IMR-90 (cell line): ENCODE measurements at regions not wholly inside any gene's neighbourhood (a gene's known extent, or its start where the extent isn't known, plus 50 kb on each side); places are given as distances from the start of the nearest gene placed in this dataset.

Experiments
- ATAC-seq: fragments of 200-7000 bp; cut with Tn5 transposase; 2 replicates; pipeline ENCODE4 v1.9.1; 2020; ENCODE audit warnings: low read depth, mild to moderate bottlenecking, moderate library complexity
- BruUV-seq: library from RNA; stranded (reverse); fragments of 400-500 nt; replicated peaks from 2 replicates; lab custom pipeline; 2021; lab: Mats Ljungman, UMichigan
- CTCF ChIA-PET: fragments of 300-600 bp; formaldehyde crosslinking; extraction: SDS; loops from one replicate; lab custom pipeline; 2021; ENCODE audit warnings: antibody characterized with exemption; lab: Yijun Ruan, JAX
- POLR2A ChIA-PET: fragments of 300-600 bp; sonication (Branson Sonifier 250); formaldehyde crosslinking; loops from one replicate; lab custom pipeline; 2022; ENCODE audit warnings: antibody characterized with exemption; ENCODE audit not compliant: unreplicated experiment; lab: Charles Lee
- DNase-seq: peaks from one replicate; pipeline ENCODE4 v3.0.0; 2013
- H2AFZ ChIP-seq: replicated peaks from 2 replicates; pipeline ENCODE3; 2013; ENCODE audit warnings: low read length, mild to moderate bottlenecking; ENCODE audit not compliant: poor library complexity
- H2AK5ac ChIP-seq: 2 replicates; pipeline ENCODE4 v1.6.1; 2013; ENCODE audit warnings: low read depth, low read length, inconsistent platforms
- H2AK9ac ChIP-seq: replicated peaks from 2 replicates; pipeline ENCODE3; 2013; ENCODE audit warnings: mild to moderate bottlenecking, low read depth, low read length, moderate library complexity; ENCODE audit not compliant: poor library complexity
- H2BK120ac ChIP-seq: 2 replicates; pipeline ENCODE4 v1.6.1; 2013; ENCODE audit warnings: low read depth, low read length, inconsistent platforms
- H2BK15ac ChIP-seq: 3 replicates; pipeline ENCODE4 v1.6.1; 2013; ENCODE audit warnings: low read depth, low read length, inconsistent platforms
- H2BK20ac ChIP-seq: 2 replicates; pipeline ENCODE4 v1.6.1; 2013; ENCODE audit warnings: low read depth, mild to moderate bottlenecking, inconsistent platforms, low read length, moderate library complexity
- H2BK5ac ChIP-seq: 2 replicates; pipeline ENCODE4 v1.6.1; 2013; ENCODE audit warnings: mild to moderate bottlenecking, low read depth, low read length, inconsistent platforms; ENCODE audit not compliant: poor library complexity, severe bottlenecking
- H3K14ac ChIP-seq: replicated peaks from 2 replicates; pipeline ENCODE4 v1.6.1; 2013; ENCODE audit warnings: low read depth, low read length, inconsistent platforms
- H3K18ac ChIP-seq: 2 replicates; pipeline ENCODE4 v1.6.1; 2013; ENCODE audit warnings: low read depth, low read length, control low read depth
- H3K23ac ChIP-seq: 2 replicates; pipeline ENCODE4 v1.6.1; 2013; ENCODE audit warnings: low read depth, low read length, inconsistent platforms
- H3K27ac ChIP-seq: 2 replicates; pipeline ENCODE4 v1.5.1; 2013; ENCODE audit warnings: mild to moderate bottlenecking, control low read depth, low read length; ENCODE audit not compliant: insufficient read depth
- H3K27me3 ChIP-seq: 2 replicates; pipeline ENCODE4 v1.6.1; 2013; ENCODE audit warnings: low read length; ENCODE audit not compliant: control insufficient read depth, insufficient read depth
- H3K36me3 ChIP-seq: 2 replicates; pipeline ENCODE4 v1.6.1; 2013; ENCODE audit warnings: low read length, mixed read lengths; ENCODE audit not compliant: control insufficient read depth, insufficient read depth
- H3K4ac ChIP-seq: 2 replicates; pipeline ENCODE4 v1.6.1; 2013; ENCODE audit warnings: low read depth, low read length, inconsistent platforms
- H3K4me1 ChIP-seq: 2 replicates; pipeline ENCODE4 v1.6.1; 2013; ENCODE audit warnings: low read length, mixed read lengths; ENCODE audit not compliant: control insufficient read depth, insufficient read depth
- H3K4me2 ChIP-seq: 2 replicates; pipeline ENCODE4 v1.6.1; 2013; ENCODE audit warnings: low read depth, mild to moderate bottlenecking, control low read depth, low read length, moderate library complexity
- H3K4me3 ChIP-seq: 2 replicates; pipeline ENCODE4 v1.5.1; 2013; ENCODE audit warnings: low read depth, mild to moderate bottlenecking, control low read depth, low read length, moderate library complexity; ENCODE audit not compliant: insufficient read depth
- H3K56ac ChIP-seq: 2 replicates; pipeline ENCODE4 v1.6.1; 2013; ENCODE audit warnings: low read length, inconsistent platforms; ENCODE audit not compliant: insufficient read depth; ENCODE audit errors: extremely low read depth
- H3K79me1 ChIP-seq, 2 experiments: 2 replicates each; pipeline ENCODE4 v1.6.1; 2013; ENCODE audit warnings: low read length in 2 of 2, inconsistent platforms in 1 of 2, low read depth in 1 of 2
- H3K9ac ChIP-seq: 2 replicates; pipeline ENCODE4 v1.6.1; 2013; ENCODE audit warnings: low read depth, low read length, control low read depth
- H3K9me1 ChIP-seq: 2 replicates; pipeline ENCODE4 v1.6.1; 2013; ENCODE audit warnings: low read length, inconsistent platforms; ENCODE audit not compliant: insufficient read depth
- H3K9me3 ChIP-seq: 2 replicates; pipeline ENCODE4 v1.6.1; 2013; ENCODE audit warnings: low read length; ENCODE audit not compliant: control insufficient read depth, insufficient read depth
- H4K20me1 ChIP-seq: 2 replicates; pipeline ENCODE4 v1.6.1; 2013; ENCODE audit warnings: low read length, inconsistent platforms; ENCODE audit not compliant: insufficient read depth
- H4K5ac ChIP-seq: 2 replicates; pipeline ENCODE4 v1.6.1; 2013; ENCODE audit warnings: mild to moderate bottlenecking, low read depth, low read length, control low read depth
- H4K8ac ChIP-seq, 2 experiments: 2 replicates each; pipeline ENCODE4 v1.6.1; 2013; ENCODE audit warnings: low read depth in 2 of 2, low read length in 2 of 2, control low read depth in 1 of 2, inconsistent platforms in 1 of 2
- H4K91ac ChIP-seq: 2 replicates; pipeline ENCODE4 v1.6.1; 2013; ENCODE audit warnings: low read depth, low read length, inconsistent platforms; ENCODE audit not compliant: insufficient read depth
- BHLHE40 ChIP-seq: fragments of 150-350 bp; IDR thresholded peaks from 2 replicates; pipeline ENCODE4 v1.6.1; 2016; ENCODE audit warnings: mild to moderate bottlenecking, low read depth, low read length
- CEBPB ChIP-seq: IDR thresholded peaks from 2 replicates; pipeline ENCODE4 v1.6.1; 2012; ENCODE audit warnings: low read depth, low read length, improper control_type of control experiment
- CHD1 ChIP-seq: IDR thresholded peaks from 2 replicates; pipeline ENCODE4 v1.6.1; 2012; ENCODE audit warnings: low read depth, low read length, improper control_type of control experiment
- CTCF ChIP-seq: conservative IDR thresholded peaks from 2 replicates; pipeline ENCODE4 v1.5.1; 2012; ENCODE audit warnings: mild to moderate bottlenecking, low read depth, low read length, improper control_type of control experiment
- FOS ChIP-seq: fragments of 150-350 bp; IDR thresholded peaks from 2 replicates; pipeline ENCODE4 v1.6.1; 2016; ENCODE audit warnings: low read depth, low read length
- MAFK ChIP-seq: IDR thresholded peaks from 2 replicates; pipeline ENCODE4 v1.6.1; 2012; ENCODE audit warnings: low read depth, low read length, improper control_type of control experiment
- MAZ ChIP-seq: IDR thresholded peaks from 2 replicates; pipeline ENCODE4 v1.6.1; 2012; ENCODE audit warnings: low read depth, mild to moderate bottlenecking, low read length, improper control_type of control experiment, moderate library complexity, borderline replicate concordance
- MXI1 ChIP-seq: IDR thresholded peaks from 2 replicates; pipeline ENCODE4 v1.6.1; 2012; ENCODE audit warnings: low read depth, mild to moderate bottlenecking, low read length, moderate library complexity, borderline replicate concordance
- NFE2L2 ChIP-seq: fragments of 150-350 bp; IDR thresholded peaks from 2 replicates; pipeline ENCODE4 v1.6.1; 2016; ENCODE audit warnings: low read depth, mild to moderate bottlenecking, low read length
- POLR2A ChIP-seq: IDR thresholded peaks from 2 replicates; pipeline ENCODE4 v1.6.1; 2012; ENCODE audit warnings: mild to moderate bottlenecking, low read depth, low read length
- RAD21 ChIP-seq: IDR thresholded peaks from 2 replicates; pipeline ENCODE4 v1.6.1; 2012; ENCODE audit warnings: low read length, improper control_type of control experiment
- RCOR1 ChIP-seq: IDR thresholded peaks from 2 replicates; pipeline ENCODE4 v1.6.1; 2012; ENCODE audit warnings: mild to moderate bottlenecking, low read length, improper control_type of control experiment; ENCODE audit not compliant: insufficient replicate concordance
- RFX5 ChIP-seq: IDR thresholded peaks from 2 replicates; pipeline ENCODE4 v1.8.0; 2012; ENCODE audit warnings: low read depth, mild to moderate bottlenecking, low read length, moderate library complexity
- SMC3 ChIP-seq: fragments of 150-350 bp; IDR thresholded peaks from 2 replicates; pipeline ENCODE4 v1.6.1; 2016; ENCODE audit warnings: low read depth, mild to moderate bottlenecking, antibody characterized with exemption, low read length, moderate library complexity
- WGBS, 2 experiments: methylation state at CpG; one replicate each; pipeline versions ENCODE4 v1.1.5 to v1.1.7; 2013; ENCODE audit warnings: missing lambda C conversion rate in 2 of 2; ENCODE audit not compliant: insufficient read length in 1 of 2; ENCODE audit errors: extremely low coverage in 2 of 2; 5-methylcytosine and 5-hydroxymethylcytosine counted together
- dilution Hi-C: fragments of 300-500 bp; cut with HindIII; formaldehyde crosslinking; loops from one replicate; pipeline ENCODE4 v1.14.3; 2018; ENCODE audit warnings: low sequenced_read_pairs; ENCODE audit not compliant: unreplicated experiment
- in situ Hi-C: fragments of 300-500 bp; cut with MboI; formaldehyde crosslinking; loops from 3 replicates; pipeline ENCODE4 v1.14.3; 2019; ENCODE audit warnings: low sequenced_read_pairs, inconsistent platforms, mixed read lengths
- intact Hi-C: fragments of 100-400 bp; cut with micrococcal nuclease; formaldehyde crosslinking; loops from 2 replicates; pipeline ENCODE4 v1.10.0; 2022
- TF ChIP-seq, protein P1 (sequence below): fragments of 150-350 bp; IDR thresholded peaks from 2 replicates; pipeline ENCODE4 v1.6.1; 2016; ENCODE audit warnings: low read depth, mild to moderate bottlenecking, low read length, moderate library complexity, borderline replicate concordance
- TF ChIP-seq, protein P2 (sequence below): fragments of 150-350 bp; IDR thresholded peaks from 2 replicates; pipeline ENCODE4 v1.6.1; 2017; ENCODE audit warnings: mild to moderate bottlenecking, antibody characterized with exemption, low read length, low read depth

- no peak overlapping the region for H2AK9ac ChIP-seq
- H2AFZ ChIP-seq = no peak overlapping the region
- no peak overlapping the region for H2BK15ac ChIP-seq
- H3K79me1 ChIP-seq = no peaks in the 10 kb centered on the region
- H3K9ac ChIP-seq = no peak overlapping the region
- no peaks in the 10 kb centered on the region for H3K36me3 ChIP-seq
- DNase-seq = no peak
- no peaks in the 10 kb centered on the region for H4K20me1 ChIP-seq
- H3K27me3 ChIP-seq = no peaks in the 10 kb centered on the region
- H4K5ac ChIP-seq = no peak overlapping the region
- H3K4ac ChIP-seq = no peak overlapping the region
- BruUV-seq = no TSS peak
- ChIA-PET CTCF (no interaction called here), POLR2A (no interaction called here)
- H3K23ac ChIP-seq = no peak overlapping the region
- no peaks in the 10 kb centered on the region for H3K9me1 ChIP-seq
- no peak overlapping the region for H3K4me3 ChIP-seq
- H3K4me2 ChIP-seq = no peak overlapping the region
- H2BK5ac ChIP-seq = no peak overlapping the region
- H2BK120ac ChIP-seq = no peak overlapping the region
- intact Hi-C loops (no loop called here), dilution Hi-C loops (no loop called here), in situ Hi-C loops (no loop called here)
- H4K91ac ChIP-seq = no peak overlapping the region
- no peak overlapping the region; the same call in 1 of the 2 replicates for H3K18ac ChIP-seq
- no peak overlapping the region for H3K56ac ChIP-seq
- no peak overlapping the region for H3K27ac ChIP-seq
- H3K4me1 ChIP-seq = 0 out of 2 replicates have a peak, but pooled peaks cover 2% of the 10 kb centered on the region
- 100% methylated on average over 1 of the region's 3 CpGs; no CpG with 5 or more reads in 1 of the 2 experiments for WGBS, 2 experiments
- no peak overlapping the region for H2AK5ac ChIP-seq
- no peak overlapping the region for H4K8ac ChIP-seq
- H3K14ac ChIP-seq = no peak overlapping the region
- H3K9me3 ChIP-seq = no peaks in the 10 kb centered on the region
- H2BK20ac ChIP-seq = no peak overlapping the region
- ATAC-seq = no peak
- TF ChIP-seq RCOR1 (no peak), CTCF (no peak), MAZ (no peak), RFX5 (no peak), BHLHE40 (no peak), SMC3 (no peak), MAFK (no peak), CEBPB (no peak), RAD21 (no peak), NFE2L2 (no peak), CHD1 (no peak), FOS (no peak), MXI1 (no peak), POLR2A (no peak)
- TF ChIP-seq, protein P1, sequence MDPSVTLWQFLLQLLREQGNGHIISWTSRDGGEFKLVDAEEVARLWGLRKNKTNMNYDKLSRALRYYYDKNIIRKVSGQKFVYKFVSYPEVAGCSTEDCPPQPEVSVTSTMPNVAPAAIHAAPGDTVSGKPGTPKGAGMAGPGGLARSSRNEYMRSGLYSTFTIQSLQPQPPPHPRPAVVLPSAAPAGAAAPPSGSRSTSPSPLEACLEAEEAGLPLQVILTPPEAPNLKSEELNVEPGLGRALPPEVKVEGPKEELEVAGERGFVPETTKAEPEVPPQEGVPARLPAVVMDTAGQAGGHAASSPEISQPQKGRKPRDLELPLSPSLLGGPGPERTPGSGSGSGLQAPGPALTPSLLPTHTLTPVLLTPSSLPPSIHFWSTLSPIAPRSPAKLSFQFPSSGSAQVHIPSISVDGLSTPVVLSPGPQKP = no peak
- TF ChIP-seq, protein P2, sequence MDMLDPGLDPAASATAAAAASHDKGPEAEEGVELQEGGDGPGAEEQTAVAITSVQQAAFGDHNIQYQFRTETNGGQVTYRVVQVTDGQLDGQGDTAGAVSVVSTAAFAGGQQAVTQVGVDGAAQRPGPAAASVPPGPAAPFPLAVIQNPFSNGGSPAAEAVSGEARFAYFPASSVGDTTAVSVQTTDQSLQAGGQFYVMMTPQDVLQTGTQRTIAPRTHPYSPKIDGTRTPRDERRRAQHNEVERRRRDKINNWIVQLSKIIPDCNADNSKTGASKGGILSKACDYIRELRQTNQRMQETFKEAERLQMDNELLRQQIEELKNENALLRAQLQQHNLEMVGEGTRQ = no peak
Observed at GRCh38 chr7:124413029-124413428, 352.6 kb downstream of the GPR37 start.
